Uterus (tissue), 2 donors: ENCODE measurements at regions not wholly inside any gene's neighbourhood (a gene's known extent, or its start where the extent isn't known, plus 50 kb on each side); places are given as distances from the start of the nearest gene placed in this dataset.

Experiments used
- CTCF ChIP-seq, 4 experiments: fragments of 200-600 bp in 2 of 4; fragments of 450-650 bp in 2 of 4; sonication (generic) in 2 of 4; IDR thresholded peaks; one replicate each; pipeline ENCODE4 v1.5.1; 2016 to 2019; ENCODE audit warnings: antibody characterized with exemption in 4 of 4, mild to moderate bottlenecking in 2 of 4, moderate library complexity in 1 of 4
- POLR2A ChIP-seq, 2 donors: fragments of 450-650 bp; IDR thresholded peaks; one replicate each; pipeline ENCODE4 v1.6.1; 2016; ENCODE audit warnings: antibody characterized with exemption in 2 of 2, mild to moderate bottlenecking in 1 of 2, moderate library complexity in 1 of 2

GRCh38 chr11:115085461-115086210 is 407.3 kb downstream of the NXPE2 start:
- TF ChIP-seq CTCF (IDR thresholded peaks at IDR 0.05) (no peak), POLR2A (IDR thresholded peaks at IDR 0.05) (no peak)
